GM18517 (cell line): ENCODE measurements at regions not wholly inside any gene's neighbourhood (a gene's known extent, or its start where the extent isn't known, plus 50 kb on each side); places are given as distances from the start of the nearest gene placed in this dataset.

Source experiments
- ATAC-seq: cut with Tn5 transposase; IDR thresholded peaks from one replicate; pipeline ENCODE4 v1.9.1; 2021; ENCODE audit warnings: mild to moderate bottlenecking, moderate library complexity; ENCODE audit not compliant: unreplicated experiment

DNA sequence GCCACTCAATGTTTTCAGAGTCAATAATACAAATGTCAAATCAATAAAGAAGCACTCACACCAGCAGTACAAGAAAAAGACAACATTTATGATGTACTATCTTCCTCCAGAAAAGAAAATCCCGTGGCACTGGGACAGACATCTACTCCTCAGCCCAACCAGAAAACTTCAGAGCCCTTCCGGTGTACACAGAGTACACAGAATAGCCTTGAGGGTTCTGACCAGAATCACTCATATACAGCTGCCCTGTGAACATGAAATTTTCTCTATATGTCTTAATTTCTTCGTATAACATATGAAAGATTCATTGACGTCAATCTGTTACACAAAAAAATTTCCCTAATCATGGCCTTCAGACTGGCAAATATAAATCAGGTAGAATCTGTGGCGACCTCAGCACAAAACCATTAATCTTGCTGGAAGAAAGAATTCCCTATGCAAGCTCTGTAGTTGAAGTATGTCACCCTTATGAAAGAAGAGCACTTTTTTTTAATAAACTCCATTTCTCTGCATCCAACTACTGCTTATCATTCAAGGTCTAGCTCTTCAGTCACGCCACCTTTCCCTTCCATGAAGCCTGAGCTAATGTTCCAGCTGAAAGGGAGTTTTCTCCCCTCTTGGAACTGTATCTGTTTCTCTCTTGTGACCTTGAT, 53.8 kb upstream of the PLAAT1 start:
- ATAC-seq = no peak

DNA sequence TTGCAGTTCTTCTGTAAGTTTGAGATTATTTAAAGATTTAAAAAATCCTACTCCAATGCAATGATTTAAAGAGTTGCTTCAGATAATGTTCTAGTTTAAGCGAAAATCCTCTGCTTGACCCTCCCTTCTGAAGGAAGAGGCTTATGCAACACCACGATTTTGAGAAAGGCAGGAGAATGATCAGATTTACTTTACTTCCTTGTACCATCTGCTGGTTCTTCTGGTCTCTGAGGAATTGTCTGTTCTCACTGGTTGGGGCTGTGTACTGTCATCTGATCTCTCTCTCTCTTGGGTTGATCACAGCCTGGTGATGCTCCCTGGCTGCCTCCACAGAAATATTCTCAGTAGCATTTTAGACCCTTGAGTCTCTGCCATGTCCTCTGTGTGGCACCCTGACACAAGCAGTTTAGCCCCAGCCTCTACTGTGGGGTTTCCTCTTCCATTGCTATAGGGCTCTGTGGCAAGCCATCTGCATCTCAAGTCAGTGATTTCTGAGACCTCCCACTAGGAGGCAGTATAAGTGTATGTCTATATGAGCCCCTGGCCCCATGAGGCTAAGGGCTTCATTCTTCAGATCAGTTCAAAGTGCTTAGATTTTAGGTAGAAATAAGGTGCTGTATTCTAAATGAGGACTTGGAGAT, 50.8 kb upstream of the PLAAT1 start:
- no peak for ATAC-seq
